CD14-positive monocyte (primary cell): ENCODE measurements at regions not wholly inside any gene's neighbourhood (a gene's known extent, or its start where the extent isn't known, plus 50 kb on each side); places are given as distances from the start of the nearest gene placed in this dataset.

Experiments used
- DNase-seq, 3 donors: peaks; one replicate each; pipeline ENCODE4 v3.0.0-alpha.2; 2011 to 2022
- H2AFZ ChIP-seq: 2 replicates; pipeline ENCODE4 v1.6.0; 2012; ENCODE audit warnings: mild to moderate bottlenecking, low read depth, low read length, inconsistent platforms; ENCODE audit not compliant: insufficient read depth, poor library complexity, severe bottlenecking
- H3K27ac ChIP-seq, 2 donors: 1 replicate in 1 of 2; 2 replicates in 1 of 2; pipeline ENCODE4 v1.5.1; 2012 to 2013; ENCODE audit warnings: low read length in 2 of 2, control low read depth in 1 of 2, inconsistent platforms in 1 of 2, low read depth in 1 of 2, mild to moderate bottlenecking in 1 of 2
- H3K27me3 ChIP-seq, 2 donors: one replicate each; pipeline versions ENCODE4 v1.6.0 to v1.6.1; 2011 to 2013; ENCODE audit warnings: low read length in 2 of 2; ENCODE audit not compliant: control insufficient read depth in 2 of 2, insufficient read depth in 2 of 2
- H3K36me3 ChIP-seq, 2 donors: replicated peaks in 1 of 2; 1 replicate in 1 of 2; 2 replicates in 1 of 2; pipeline versions ENCODE4 v1.5.1 to v1.6.1; 2012 to 2013; ENCODE audit warnings: low read length in 2 of 2, control low read depth in 1 of 2, inconsistent platforms in 1 of 2, mild to moderate bottlenecking in 1 of 2; ENCODE audit not compliant: insufficient read depth in 2 of 2, control insufficient read depth in 1 of 2
- H3K4me1 ChIP-seq, 2 donors: 1 replicate in 1 of 2; 2 replicates in 1 of 2; pipeline versions ENCODE4 v1.5.1 to v1.6.1; 2012 to 2013; ENCODE audit warnings: low read length in 2 of 2, control low read depth in 1 of 2, inconsistent platforms in 1 of 2, mild to moderate bottlenecking in 1 of 2, moderate library complexity in 1 of 2; ENCODE audit not compliant: insufficient read depth in 2 of 2, control insufficient read depth in 1 of 2
- H3K4me2 ChIP-seq: replicated peaks from 2 replicates; pipeline ENCODE3; 2012; ENCODE audit warnings: low read length, moderate library complexity, mild to moderate bottlenecking; ENCODE audit not compliant: poor library complexity, severe bottlenecking; ENCODE audit errors: extremely low read depth
- H3K4me3 ChIP-seq, 3 experiments: fragments of 200-600 bp in 1 of 3; sonication (generic) in 1 of 3; replicated peaks in 1 of 3; 1 replicate in 2 of 3; 2 replicates in 1 of 3; pipeline ENCODE4 v1.5.1; 2011 to 2013; ENCODE audit warnings: low read length in 3 of 3, mild to moderate bottlenecking in 3 of 3, control low read depth in 2 of 3, low read depth in 2 of 3, inconsistent platforms in 1 of 3, moderate library complexity in 1 of 3
- H3K79me2 ChIP-seq: 2 replicates; pipeline ENCODE4 v1.6.0; 2012; ENCODE audit warnings: mild to moderate bottlenecking, control low read depth, inconsistent platforms, low read length, moderate library complexity; ENCODE audit not compliant: insufficient read depth
- H3K9ac ChIP-seq: 2 replicates; pipeline ENCODE4 v1.6.0; 2017; ENCODE audit warnings: low read length, mild to moderate bottlenecking; ENCODE audit not compliant: insufficient read depth, poor library complexity, severe bottlenecking
- H3K9me3 ChIP-seq, 2 donors: replicated peaks in 1 of 2; 1 replicate in 1 of 2; 2 replicates in 1 of 2; pipeline versions ENCODE4 v1.5.1 to v1.6.1; 2012 to 2013; ENCODE audit warnings: low read length in 2 of 2, control low read depth in 1 of 2; ENCODE audit not compliant: control insufficient read depth in 1 of 2, insufficient read depth in 1 of 2
- H4K20me1 ChIP-seq: 2 replicates; pipeline ENCODE4 v1.6.0; 2012; ENCODE audit warnings: mild to moderate bottlenecking, low read length, control low read depth, moderate library complexity; ENCODE audit not compliant: insufficient read depth
- H3K27ac Mint-ChIP-seq, 7 donors: one replicate each; pipeline ENCODE4 v1.8.0; 2020; ENCODE audit warnings: mild to moderate bottlenecking in 7 of 7, mixed read lengths in 7 of 7, moderate library complexity in 6 of 7, inconsistent platforms in 2 of 7
- H3K27me3 Mint-ChIP-seq, 3 donors: one replicate each; pipeline ENCODE4 v1.8.0; 2021 to 2022; ENCODE audit warnings: low read depth in 3 of 3, mild to moderate bottlenecking in 3 of 3, mixed read lengths in 3 of 3, moderate library complexity in 3 of 3, inconsistent platforms in 1 of 3
- H3K36me3 Mint-ChIP-seq, 2 donors: one replicate each; pipeline ENCODE4 v1.8.0; 2020; ENCODE audit warnings: mixed read lengths in 2 of 2, inconsistent platforms in 1 of 2, mild to moderate bottlenecking in 1 of 2
- H3K4me1 Mint-ChIP-seq: one replicate; pipeline ENCODE4 v1.8.0; 2020; ENCODE audit warnings: mild to moderate bottlenecking, mixed read lengths
- H3K4me3 Mint-ChIP-seq, 2 donors: one replicate each; pipeline ENCODE4 v1.8.0; 2020; ENCODE audit warnings: mild to moderate bottlenecking in 2 of 2, mixed read lengths in 2 of 2, moderate library complexity in 1 of 2
- H3K9me3 Mint-ChIP-seq, 7 donors: one replicate each; pipeline ENCODE4 v1.8.0; 2020 to 2022; ENCODE audit warnings: mixed read lengths in 7 of 7, mild to moderate bottlenecking in 6 of 7, moderate library complexity in 6 of 7, inconsistent platforms in 2 of 7
- CTCF ChIP-seq: fragments of 200-600 bp; IDR thresholded peaks from one replicate; pipeline ENCODE4 v1.8.0; 2022; ENCODE audit warnings: antibody characterized with exemption, mild to moderate bottlenecking
- WGBS: methylation state at CpG from one replicate; pipeline ENCODE4 v1.1.5; 2013; ENCODE audit warnings: missing lambda C conversion rate; ENCODE audit not compliant: insufficient coverage; 5-methylcytosine and 5-hydroxymethylcytosine counted together
- intact Hi-C, 2 donors: fragments of 100-400 bp; cut with micrococcal nuclease; formaldehyde crosslinking; loops; one replicate each; pipeline versions ENCODE4 v1.15.0 to v1.15.1; 2023

- Mint-ChIP-seq H3K4me1 (no peaks in the 10 kb centered on the region), H3K36me3 (no peaks in the 10 kb centered on the region), H3K27me3 (no peaks in the 10 kb centered on the region), H3K4me3 (no peak overlapping the region), H3K27ac (no peak overlapping the region), H3K9me3 (peaks cover 0 to 3% (median 0%) of the 10 kb centered on the region in 7 donors)
- Histone ChIP-seq H3K79me2 (no peaks in the 10 kb centered on the region), H3K9me3 (no peaks in the 10 kb centered on the region), H3K4me1 (no peaks in the 10 kb centered on the region), H3K4me3 (no peak overlapping the region), H3K36me3 (no peaks in the 10 kb centered on the region), H3K27ac (no peak overlapping the region), H3K4me2 (no peak overlapping the region), H3K27me3 (no peaks in the 10 kb centered on the region), H3K9ac (no peak overlapping the region), H4K20me1 (no peaks in the 10 kb centered on the region), H2AFZ (no peak overlapping the region)
- WGBS, result no CpG with 5 or more reads among the region's 4 CpGs
- TF ChIP-seq CTCF, result no peak
- DNase-seq, result no peak
- intact Hi-C loops, result no loop called here
Measured at GRCh38 chr12:78739653-78740052, 124.9 kb upstream of the SYT1 start.

GRCh38 chr12:78746001-78746400 is 118.6 kb upstream of the SYT1 start:
- peaks cover 0 to 2% (median 0%) of the 10 kb centered on the region in 7 donors for H3K9me3 Mint-ChIP-seq
- no CpG with 5 or more reads among the region's 2 CpGs for WGBS
- Histone ChIP-seq H4K20me1 (no peaks in the 10 kb centered on the region), H3K9me3 (peaks cover 0 to 5% of the 10 kb centered on the region in 2 donors), H3K4me2 (no peak overlapping the region), H3K36me3 (no peaks in the 10 kb centered on the region), H3K4me1 (no peaks in the 10 kb centered on the region), H3K79me2 (no peaks in the 10 kb centered on the region), H3K9ac (no peak overlapping the region), H3K27ac (no peak overlapping the region), H3K4me3 (no peak overlapping the region), H2AFZ (no peak overlapping the region), H3K27me3 (no peaks in the 10 kb centered on the region)
- H3K36me3 Mint-ChIP-seq, result no peaks in the 10 kb centered on the region
- intact Hi-C loops, result no loop called here
- H3K4me1 Mint-ChIP-seq, result no peaks in the 10 kb centered on the region
- no peak overlapping the region for H3K27ac Mint-ChIP-seq
- no peak for DNase-seq
- H3K4me3 Mint-ChIP-seq, result no peak overlapping the region
- no peaks in the 10 kb centered on the region for H3K27me3 Mint-ChIP-seq
- no peak for TF ChIP-seq CTCF
